Amygdala (tissue), 56 donors: ENCODE measurements at regions not wholly inside any gene's neighbourhood (a gene's known extent, or its start where the extent isn't known, plus 50 kb on each side); places are given as distances from the start of the nearest gene placed in this dataset.

ENCODE experiments used
- DNase-seq, 56 donors: peaks; one replicate each; lab custom pipeline; 2025; lab: John Stamatoyannopoulos, UW

- no peak for DNase-seq
These were observed 630.7 kb upstream of the ZNF608 start for GRCh38 chr5:125377141-125377540.

DNA sequence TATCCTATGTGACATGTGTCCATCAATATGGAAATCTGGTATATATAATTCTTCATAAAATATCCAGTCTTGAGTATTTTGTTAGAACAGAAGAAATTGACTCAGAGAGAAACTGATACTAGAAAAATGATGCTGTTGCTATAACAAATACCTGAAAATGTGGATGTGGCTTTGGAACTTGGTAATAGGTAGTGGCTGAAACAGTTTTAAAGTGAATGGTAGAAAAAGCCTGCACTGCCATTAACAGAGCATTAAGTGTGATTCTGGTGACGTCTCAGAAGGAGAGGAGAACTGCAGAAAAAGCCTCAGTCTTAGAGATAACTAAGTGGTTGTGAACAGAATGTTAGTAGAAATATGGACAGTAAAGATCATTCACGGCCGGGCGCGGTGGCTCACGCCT lies 634.9 kb upstream of the ZNF608 start:
- DNase-seq = no peak

- no peak for DNase-seq
These were observed 637.6 kb upstream of the ZNF608 start for GRCh38 chr5:125384071-125384470.

- no peak for DNase-seq
These were observed 643.9 kb upstream of the ZNF608 start for GRCh38 chr5:125390326-125390725.

- DNase-seq = no peak
These were observed 646.9 kb upstream of the ZNF608 start for GRCh38 chr5:125393221-125393815.

GRCh38 chr5:125394661-125395280 lies 648.3 kb upstream of the ZNF608 start:
- DNase-seq = no peak

- no peak for DNase-seq
These were observed 650.0 kb upstream of the ZNF608 start for GRCh38 chr5:125396462-125396861.

DNA sequence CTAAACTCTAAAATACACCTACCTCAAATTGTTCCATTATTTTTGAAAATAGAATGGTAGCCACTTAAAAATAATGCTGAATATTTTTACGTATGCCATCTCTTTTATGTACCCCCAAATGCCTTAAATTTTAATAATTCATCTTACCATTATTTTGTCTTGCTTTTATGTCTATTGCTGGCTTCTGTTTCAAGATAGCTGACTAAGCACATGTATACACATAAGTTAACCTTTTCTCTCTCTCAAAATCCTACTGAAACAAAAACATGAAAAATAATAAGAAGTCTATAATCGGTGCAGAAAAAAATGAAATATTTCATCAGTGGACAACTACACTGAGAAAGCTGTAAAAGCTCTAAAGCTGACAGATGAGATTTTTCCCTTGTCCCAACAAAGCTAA lies 652.0 kb upstream of the ZNF608 start:
- DNase-seq = no peak

DNA sequence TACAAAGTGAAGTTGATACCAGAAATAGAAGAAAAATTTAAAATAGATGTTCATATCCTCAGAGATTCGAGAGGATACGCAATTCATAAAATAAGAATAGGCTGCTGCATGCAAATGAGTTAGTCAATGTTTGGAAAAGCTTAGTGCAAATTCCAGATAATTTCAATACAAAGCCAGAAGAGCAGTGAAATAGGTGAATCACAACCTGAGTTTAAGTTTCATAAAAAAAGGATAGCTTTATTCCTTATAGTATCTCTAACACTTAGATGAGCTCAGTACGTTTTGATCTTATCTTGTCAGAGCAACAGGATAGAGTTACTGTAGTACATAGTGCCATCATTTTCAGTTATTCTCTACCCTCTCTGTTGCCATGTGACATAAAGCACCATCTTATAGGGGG lies 653.4 kb upstream of the ZNF608 start:
- no peak for DNase-seq

DNA sequence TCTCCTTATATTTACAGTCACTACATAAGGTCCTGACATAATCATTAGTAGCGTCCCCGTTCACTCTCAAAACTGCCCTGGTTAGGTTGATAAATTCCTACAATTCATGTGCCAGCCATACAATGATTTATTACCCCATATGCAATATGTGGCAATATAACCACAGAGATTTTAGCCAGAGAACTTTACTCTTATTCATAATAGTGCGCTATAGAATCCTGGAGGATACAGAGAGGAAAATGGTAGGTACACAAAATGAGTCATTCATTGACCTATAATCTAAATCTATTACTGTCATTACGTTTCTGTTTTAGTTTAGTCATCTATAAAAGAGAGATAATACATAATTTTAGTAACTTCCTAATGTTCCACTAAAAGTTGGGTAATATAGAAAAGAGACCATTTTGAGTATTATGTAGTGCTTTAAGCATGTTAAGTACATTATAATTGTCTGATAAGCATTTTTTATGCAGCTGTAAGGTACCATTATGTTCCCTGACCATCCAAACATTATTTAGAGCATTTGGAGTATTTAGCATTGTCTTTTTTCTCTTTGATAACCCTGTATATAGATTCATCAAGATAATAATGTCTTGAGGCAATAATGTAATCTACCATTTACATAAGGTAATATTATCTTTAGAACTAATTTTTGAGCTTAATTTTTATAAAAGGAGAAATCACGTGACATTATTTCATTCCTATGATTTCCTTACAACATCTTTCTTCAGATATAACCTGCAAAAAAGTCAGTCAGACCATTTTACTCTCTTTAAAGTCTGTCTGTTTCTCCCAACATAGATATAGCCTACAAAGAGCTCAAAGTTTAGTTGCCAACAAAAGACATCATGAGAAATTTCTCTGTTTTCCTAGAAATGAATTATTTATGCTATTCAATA lies 655.5 kb upstream of the ZNF608 start:
- DNase-seq = no peak

GRCh38 chr5:125402787-125403186 lies 656.3 kb upstream of the ZNF608 start:
- DNase-seq = no peak

GRCh38 chr5:125404056-125404455 lies 657.6 kb upstream of the ZNF608 start:
- DNase-seq = no peak

GRCh38 chr5:125408448-125409233 lies 662.2 kb upstream of the ZNF608 start:
- DNase-seq = no peak

GRCh38 chr5:125409234-125409860 lies 662.9 kb upstream of the ZNF608 start:
- DNase-seq = no peak

- peak in 2 of 56 donors; percentile 9 for DNase-seq
These were observed 663.6 kb upstream of the ZNF608 start for GRCh38 chr5:125409861-125410536.

DNA sequence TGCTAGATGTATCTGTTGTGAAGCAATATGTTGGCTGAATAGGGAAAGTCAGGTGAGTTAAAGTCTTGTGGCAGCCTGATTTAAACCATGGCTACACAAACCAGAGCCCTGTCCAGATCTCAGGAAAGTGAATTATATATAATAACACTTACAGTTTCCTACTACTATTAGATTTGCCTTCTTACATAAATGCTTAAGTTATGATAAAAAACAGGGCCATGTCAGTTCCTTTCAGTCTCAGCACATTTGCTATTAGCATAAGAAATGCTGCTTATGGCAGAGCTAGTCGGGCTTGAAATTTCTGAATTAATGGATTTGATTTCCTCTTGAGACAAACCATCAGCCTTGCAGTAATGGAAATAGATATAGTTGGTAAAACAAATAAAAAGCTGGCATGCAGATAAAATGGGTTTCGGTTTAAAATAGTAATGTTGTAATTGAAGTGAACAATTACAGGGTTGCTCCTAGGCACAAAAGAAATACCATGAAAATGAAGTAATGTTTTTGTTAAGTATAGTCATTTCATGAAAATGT lies 664.2 kb upstream of the ZNF608 start:
- no peak for DNase-seq

DNA sequence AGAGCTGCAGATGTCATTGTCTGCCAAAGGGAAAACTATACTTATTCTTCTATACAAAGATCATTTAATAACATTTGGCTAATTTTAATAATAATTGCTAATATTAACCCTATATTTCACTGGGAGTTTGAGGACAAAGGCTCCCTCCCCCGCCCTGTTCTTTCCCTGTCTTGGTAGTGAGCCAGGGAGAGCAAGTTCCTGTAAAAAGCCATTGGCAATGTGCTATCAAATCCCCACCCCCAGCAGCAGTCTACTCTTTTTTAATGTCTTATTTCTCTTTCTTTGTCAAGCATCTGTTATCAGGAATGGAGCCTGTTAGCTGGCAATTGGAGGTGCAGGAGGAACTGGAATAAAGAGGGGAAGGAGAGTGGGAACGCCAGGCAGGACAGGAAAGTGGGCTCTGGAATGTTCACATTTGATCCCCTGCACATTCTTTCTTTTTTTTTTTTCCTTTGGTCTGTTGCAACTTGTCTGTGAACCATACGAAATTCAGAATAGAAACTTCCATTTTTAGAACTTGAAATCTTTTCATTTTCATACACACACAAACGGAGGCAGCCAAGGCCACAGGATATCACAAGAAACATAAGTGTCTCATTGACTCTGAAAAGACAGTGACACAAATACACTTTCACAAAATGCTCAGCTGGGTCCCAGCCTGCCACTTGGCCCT lies 664.8 kb upstream of the ZNF608 start:
- DNase-seq = peak in 18 of 56 donors; percentile 5 to 64 (median 30)

GRCh38 chr5:125411744-125412560 lies 665.5 kb upstream of the ZNF608 start:
- DNase-seq = peak in 19 of 56 donors; percentile 8 to 69 (median 33)
